GM12878 (cell line): ENCODE measurements at regions not wholly inside any gene's neighbourhood (a gene's known extent, or its start where the extent isn't known, plus 50 kb on each side); places are given as distances from the start of the nearest gene placed in this dataset.
A peak's percentile ranks its signal among the peaks of the same experiment; 100 is the strongest.

Experiments
- ATAC-seq: fragments of 200-7000 bp; cut with Tn5 transposase; 3 replicates; pipeline ENCODE4 v1.9.1; 2020; ENCODE audit warnings: mild to moderate bottlenecking, moderate library complexity
- BruUV-seq: library from RNA; stranded (reverse); fragments of 400-500 nt; replicated peaks from 2 replicates; lab custom pipeline; 2021; lab: Mats Ljungman, UMichigan
- CTCF ChIA-PET: fragments of 300-600 bp; sonication (Branson Sonifier 250); formaldehyde crosslinking; extraction: SDS; loops from one replicate; lab custom pipeline; 2021; ENCODE audit warnings: inconsistent platforms; lab: Yijun Ruan, JAX
- POLR2A ChIA-PET: fragments of 350-600 bp; formaldehyde crosslinking; extraction: SDS; loops from one replicate; lab custom pipeline; 2021; ENCODE audit warnings: inconsistent platforms; lab: Charles Lee
- RAD21 ChIA-PET: fragments of 300-600 bp; sonication (Branson Sonifier 250); formaldehyde crosslinking; loops from one replicate; lab custom pipeline; 2023; ENCODE audit warnings: antibody characterized with exemption; ENCODE audit not compliant: unreplicated experiment; lab: Charles Lee
- SMC1A ChIA-PET: fragments of 300-600 bp; sonication (Branson Sonifier 250); formaldehyde crosslinking; loops from one replicate; lab custom pipeline; 2023; ENCODE audit not compliant: unreplicated experiment, uncharacterized antibody; lab: Charles Lee
- DNase-seq: peaks from one replicate; pipeline ENCODE4 v3.0.0-alpha.2; 2011; ENCODE audit warnings: low read depth, low spot score
- FAIRE-seq: peaks from 3 replicates; lab custom pipeline; 2011; peaks lifted over from hg19 to GRCh38; lab: Jason Lieb, UNC
- H2AFZ ChIP-seq: 2 replicates; pipeline ENCODE4 v1.6.0; 2011; ENCODE audit warnings: low read depth, low read length, control low read depth; ENCODE audit not compliant: control insufficient read depth
- H3K27ac ChIP-seq: 2 replicates; pipeline ENCODE4 v1.5.1; 2011; ENCODE audit warnings: control low read depth; ENCODE audit not compliant: control insufficient read depth, insufficient read depth
- H3K27me3 ChIP-seq, 2 experiments: replicated peaks in 1 of 2; 2 replicates each; pipeline versions ENCODE4 v1.6.0 to v1.6.1; 2011; ENCODE audit warnings: low read length in 1 of 2; ENCODE audit not compliant: control insufficient read depth in 2 of 2, insufficient read depth in 2 of 2
- H3K36me3 ChIP-seq, 2 experiments: 2 replicates each; pipeline ENCODE4 v1.5.1; 2011; ENCODE audit warnings: low read length in 1 of 2; ENCODE audit not compliant: control insufficient read depth in 2 of 2, insufficient read depth in 2 of 2
- H3K4me1 ChIP-seq: 2 replicates; pipeline ENCODE4 v1.6.1; 2011; ENCODE audit warnings: mild to moderate bottlenecking, low read length, moderate library complexity, mixed read lengths; ENCODE audit not compliant: control insufficient read depth, insufficient read depth
- H3K4me2 ChIP-seq: 2 replicates; pipeline ENCODE4 v1.6.0; 2011; ENCODE audit warnings: control low read depth; ENCODE audit not compliant: control insufficient read depth, insufficient read depth
- H3K4me3 ChIP-seq: fragments of 200-600 bp; sonication (generic); 2 replicates; pipeline ENCODE4 v1.5.1; 2016
- H3K79me2 ChIP-seq: 2 replicates; pipeline ENCODE4 v1.6.0; 2011; ENCODE audit warnings: low read length; ENCODE audit not compliant: control insufficient read depth, insufficient read depth
- H3K9ac ChIP-seq: 2 replicates; pipeline ENCODE4 v1.8.0; 2011; ENCODE audit warnings: low read length, control low read depth, mixed read lengths; ENCODE audit not compliant: control insufficient read depth, insufficient read depth
- H3K9me3 ChIP-seq: replicated peaks from 3 replicates; pipeline ENCODE4 v1.5.1; 2011; ENCODE audit warnings: mild to moderate bottlenecking, low read length; ENCODE audit not compliant: control insufficient read depth, insufficient read depth
- H4K20me1 ChIP-seq: 2 replicates; pipeline ENCODE4 v1.6.0; 2011; ENCODE audit not compliant: control insufficient read depth, insufficient read depth
- KAT2A ChIP-seq: conservative IDR thresholded peaks from 2 replicates; pipeline ENCODE4 v1.6.1; 2011; ENCODE audit warnings: low read depth, low read length; ENCODE audit not compliant: control insufficient read depth
- RAD21 ChIP-seq: IDR thresholded peaks from 2 replicates; pipeline ENCODE4 v1.6.1; 2011; ENCODE audit warnings: mild to moderate bottlenecking, low read depth, low read length, moderate library complexity; ENCODE audit not compliant: insufficient read depth
- RELA ChIP-seq: fragments of 450-650 bp; IDR thresholded peaks from 2 replicates; pipeline ENCODE4 v1.8.0; 2014; ENCODE audit warnings: borderline replicate concordance; ENCODE audit not compliant: partially characterized antibody
- SUPT20H ChIP-seq: IDR thresholded peaks from 2 replicates; pipeline ENCODE4 v1.6.1; 2011; ENCODE audit warnings: low read depth, mild to moderate bottlenecking, low read length, moderate library complexity, borderline replicate concordance; ENCODE audit not compliant: control insufficient read depth
- ZNF24 ChIP-seq: fragments of 450-650 bp; IDR thresholded peaks from 2 replicates; pipeline ENCODE4 v1.6.1; 2017; ENCODE audit warnings: antibody characterized with exemption, mild to moderate bottlenecking
- ZNF274 ChIP-seq: IDR thresholded peaks from one replicate; pipeline ENCODE4 v1.8.0; 2011; ENCODE audit not compliant: insufficient read length, insufficient read depth
- WGBS: methylation state at CpG from one replicate; pipeline ENCODE4 v1.1.6; 2016; ENCODE audit warnings: low lambda C conversion rate; ENCODE audit not compliant: insufficient replicate concordance, insufficient coverage; ENCODE audit errors: missing lambda C conversion rate; 5-methylcytosine and 5-hydroxymethylcytosine counted together
- in situ Hi-C: fragments of 300-500 bp; cut with MboI; formaldehyde crosslinking; loops from 9 replicates; pipeline ENCODE4 v1.14.3; 2018; ENCODE audit warnings: mixed read lengths
- intact Hi-C: fragments of 100-400 bp; cut with micrococcal nuclease; formaldehyde crosslinking; loops from one replicate; pipeline ENCODE4 v1.14.2; 2022; ENCODE audit not compliant: unreplicated experiment

GRCh38 chr6:167764713-167765479 lies 61.8 kb upstream of the AFDN start (continued):
- no peak for TF ChIP-seq RAD21

GRCh38 chr6:167766986-167767714 lies 59.6 kb upstream of the AFDN start:
- 0 out of 3 replicates have a peak, but pooled peaks have one; percentile 22 for ATAC-seq
- H2AFZ ChIP-seq: no peak overlapping the region
- in situ Hi-C loops: no loop called here
- H4K20me1 ChIP-seq: no peaks in the 10 kb centered on the region
- ChIA-PET CTCF (no interaction called here), RAD21 (no interaction called here), SMC1A (no interaction called here), POLR2A (no interaction called here)
- no peak for FAIRE-seq
- no peak overlapping the region for H3K27ac ChIP-seq
- H3K4me3 ChIP-seq: no peak overlapping the region
- TF ChIP-seq KAT2A (no peak), SUPT20H (no peak), ZNF24 (no peak), RELA (no peak), ZNF274 (no peak)
- H3K79me2 ChIP-seq: no peaks in the 10 kb centered on the region
- H3K4me2 ChIP-seq: no peak overlapping the region
- H3K4me1 ChIP-seq: no peaks in the 10 kb centered on the region
- no peaks in the 10 kb centered on the region for H3K9me3 ChIP-seq
- DNase-seq: no peak
- intact Hi-C loops: no loop called here
- H3K27me3 ChIP-seq: no peaks in the 10 kb centered on the region; a peak in 1 of 4 replicates
- H3K9ac ChIP-seq: no peak overlapping the region
- BruUV-seq: no TSS peak
- H3K36me3 ChIP-seq: no peaks in the 10 kb centered on the region
- 55% methylated on average over 29 of the region's 29 CpGs for WGBS
